Fibroblast of mammary gland (primary cell): ENCODE measurements at regions not wholly inside any gene's neighbourhood (a gene's known extent, or its start where the extent isn't known, plus 50 kb on each side); places are given as distances from the start of the nearest gene placed in this dataset.

ENCODE experiments used
- DNase-seq: peaks from one replicate; pipeline ENCODE4 v3.0.0-alpha.2; 2010; ENCODE audit warnings: low read depth
- H3K4me3 ChIP-seq: 2 replicates; pipeline ENCODE4 v1.5.1; 2011; ENCODE audit warnings: low read depth, mild to moderate bottlenecking, low read length, moderate library complexity; ENCODE audit not compliant: control insufficient read depth
- TF ChIP-seq, protein P1 (sequence below): conservative IDR thresholded peaks from 2 replicates; pipeline ENCODE4 v1.5.1; 2011; ENCODE audit warnings: low read depth, low read length, inconsistent platforms; ENCODE audit not compliant: control insufficient read depth, insufficient read depth

DNA sequence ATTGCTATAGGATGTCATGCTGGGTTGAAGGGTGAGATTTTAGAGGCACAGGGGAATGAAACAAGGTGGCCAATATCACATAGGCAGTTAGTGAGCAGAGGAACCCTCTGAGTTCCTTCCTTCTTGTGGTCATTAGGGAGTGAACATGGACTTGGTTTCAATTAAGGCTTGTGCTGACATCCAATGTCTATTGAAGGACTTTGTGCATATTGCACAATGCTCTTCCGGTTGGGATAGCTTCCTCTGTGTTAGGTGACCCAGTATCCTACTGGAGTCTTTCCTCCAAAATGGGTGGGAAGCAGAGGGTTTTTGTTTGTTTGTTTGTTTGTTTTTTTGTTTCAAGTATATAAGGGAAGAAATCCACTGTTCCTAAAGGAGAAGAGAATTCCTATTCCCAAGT lies 98.5 kb downstream of the HDGFL1 start:
- TF ChIP-seq, protein P1, sequence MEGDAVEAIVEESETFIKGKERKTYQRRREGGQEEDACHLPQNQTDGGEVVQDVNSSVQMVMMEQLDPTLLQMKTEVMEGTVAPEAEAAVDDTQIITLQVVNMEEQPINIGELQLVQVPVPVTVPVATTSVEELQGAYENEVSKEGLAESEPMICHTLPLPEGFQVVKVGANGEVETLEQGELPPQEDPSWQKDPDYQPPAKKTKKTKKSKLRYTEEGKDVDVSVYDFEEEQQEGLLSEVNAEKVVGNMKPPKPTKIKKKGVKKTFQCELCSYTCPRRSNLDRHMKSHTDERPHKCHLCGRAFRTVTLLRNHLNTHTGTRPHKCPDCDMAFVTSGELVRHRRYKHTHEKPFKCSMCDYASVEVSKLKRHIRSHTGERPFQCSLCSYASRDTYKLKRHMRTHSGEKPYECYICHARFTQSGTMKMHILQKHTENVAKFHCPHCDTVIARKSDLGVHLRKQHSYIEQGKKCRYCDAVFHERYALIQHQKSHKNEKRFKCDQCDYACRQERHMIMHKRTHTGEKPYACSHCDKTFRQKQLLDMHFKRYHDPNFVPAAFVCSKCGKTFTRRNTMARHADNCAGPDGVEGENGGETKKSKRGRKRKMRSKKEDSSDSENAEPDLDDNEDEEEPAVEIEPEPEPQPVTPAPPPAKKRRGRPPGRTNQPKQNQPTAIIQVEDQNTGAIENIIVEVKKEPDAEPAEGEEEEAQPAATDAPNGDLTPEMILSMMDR, result no peak
- H3K4me3 ChIP-seq, result no peak overlapping the region
- DNase-seq, result peak; percentile 7

DNA sequence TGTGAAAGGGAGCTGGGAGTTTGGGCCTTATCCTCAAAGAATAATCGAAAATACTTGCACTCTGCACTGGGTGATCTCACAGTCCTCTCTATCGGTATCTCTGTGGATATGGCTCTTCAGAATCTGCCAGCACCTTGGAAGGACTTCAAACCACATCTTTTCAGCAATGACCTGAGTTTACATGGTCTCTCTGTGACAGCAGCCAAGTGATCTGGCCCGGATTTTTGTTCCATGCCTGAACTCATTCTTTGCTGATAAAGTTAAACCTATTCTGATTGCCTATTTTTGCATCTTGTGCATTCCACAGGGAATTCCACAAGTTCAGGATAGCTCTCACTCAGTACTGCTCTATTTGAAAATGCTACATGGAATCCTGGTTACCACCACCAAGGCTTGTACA lies 98.9 kb downstream of the HDGFL1 start:
- DNase-seq, result no peak
- TF ChIP-seq, protein P1, result no peak
- H3K4me3 ChIP-seq, result no peak overlapping the region

DNA sequence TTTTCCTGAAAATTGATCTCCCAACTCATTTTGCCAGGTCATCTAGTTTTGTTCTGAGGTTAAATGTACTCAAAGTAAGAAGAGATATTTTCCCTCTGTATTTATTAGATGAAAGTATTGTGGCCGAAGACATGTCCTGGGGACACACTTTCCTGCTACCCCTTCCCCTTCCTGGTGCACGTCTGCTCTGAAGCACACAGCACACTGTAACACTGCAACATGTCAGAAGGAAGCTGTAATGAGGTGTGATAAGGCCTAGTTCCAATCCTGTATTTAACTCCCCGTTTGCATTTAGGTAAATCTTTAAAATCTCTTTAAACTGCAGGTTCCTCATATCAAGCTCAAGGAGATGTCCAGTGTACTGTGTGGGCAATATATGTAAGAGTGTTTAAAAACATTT lies 99.4 kb downstream of the HDGFL1 start:
- TF ChIP-seq, protein P1, result no peak
- no peak overlapping the region for H3K4me3 ChIP-seq
- no peak for DNase-seq

DNA sequence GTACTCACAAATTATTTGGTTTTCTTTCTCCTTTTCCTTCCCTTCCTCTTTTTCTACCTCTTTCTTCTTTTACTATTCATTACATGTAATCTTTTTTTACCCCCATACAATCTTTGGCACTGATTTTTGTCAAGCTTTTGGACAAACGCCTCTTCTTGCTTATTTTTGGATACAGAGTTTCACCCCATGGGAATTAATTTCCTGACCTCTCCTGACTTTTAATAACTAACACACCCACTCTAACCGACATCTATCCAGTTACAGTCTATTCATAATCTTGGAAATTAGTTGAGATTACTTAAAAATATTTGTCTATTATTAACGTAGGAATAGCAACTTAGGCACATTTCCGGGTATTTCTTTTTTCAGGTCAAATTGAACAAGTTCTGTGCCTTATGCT lies 101.2 kb downstream of the HDGFL1 start:
- H3K4me3 ChIP-seq, result no peak overlapping the region
- TF ChIP-seq, protein P1, result no peak
- DNase-seq, result no peak

DNA sequence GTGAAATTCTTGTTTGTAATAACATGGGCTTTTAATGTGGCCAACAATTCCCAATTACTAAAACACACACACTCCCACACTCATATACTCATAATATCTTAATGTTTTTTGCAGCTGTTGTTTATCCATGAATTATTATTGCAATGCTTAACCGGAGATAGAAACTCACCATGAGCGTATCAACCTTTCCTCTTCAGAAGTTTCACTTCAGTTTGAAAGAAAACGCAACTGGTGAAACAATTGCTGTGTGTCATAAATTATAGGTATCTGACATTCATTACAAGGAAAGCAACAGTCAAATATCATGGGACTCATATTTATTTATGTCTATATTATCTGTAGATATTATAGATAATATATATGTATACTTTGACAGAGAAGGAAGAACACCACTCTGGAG lies 104.1 kb downstream of the HDGFL1 start:
- H3K4me3 ChIP-seq, result no peak overlapping the region
- DNase-seq, result no peak
- TF ChIP-seq, protein P1, result no peak

DNA sequence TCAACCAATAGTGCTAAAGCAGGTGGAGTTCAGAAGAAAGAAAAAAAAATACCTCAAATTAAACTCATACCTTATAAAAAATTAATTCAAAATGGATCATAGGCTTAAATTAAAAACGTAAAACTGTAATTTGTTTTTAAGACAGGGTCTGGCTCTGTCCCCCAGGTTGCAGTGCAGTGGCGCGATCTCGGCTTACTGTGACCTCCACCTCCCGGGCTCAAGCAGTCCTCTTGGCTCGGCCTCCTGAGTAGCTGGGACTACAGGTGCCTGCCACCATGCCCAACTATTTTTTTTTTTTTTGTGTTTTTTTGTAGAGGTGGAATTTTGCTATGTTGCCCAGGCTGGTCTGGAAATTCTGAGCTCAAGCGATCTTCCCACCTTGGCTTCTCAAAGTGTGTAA lies 111.6 kb downstream of the HDGFL1 start:
- no peak overlapping the region for H3K4me3 ChIP-seq
- TF ChIP-seq, protein P1, result no peak
- no peak for DNase-seq

DNA sequence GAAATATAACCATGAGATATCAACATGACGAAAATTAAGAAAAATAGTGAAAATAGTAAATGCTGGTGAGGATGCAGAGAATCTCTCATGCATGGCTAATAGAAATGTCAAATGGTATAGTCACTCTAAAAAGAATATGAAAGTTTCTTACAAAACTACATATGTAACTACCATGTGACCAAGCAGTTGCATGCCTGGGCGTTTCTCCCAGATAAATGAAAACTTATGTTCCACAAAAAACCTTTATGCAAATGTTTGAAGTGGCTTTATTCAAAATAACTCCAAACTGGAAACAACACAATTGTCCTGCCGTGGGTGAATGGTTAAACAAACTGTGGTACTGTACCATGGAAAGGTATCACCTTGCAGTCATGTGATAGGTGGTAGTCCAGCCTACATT lies 112.4 kb downstream of the HDGFL1 start:
- H3K4me3 ChIP-seq, result no peak overlapping the region
- TF ChIP-seq, protein P1, result no peak
- peak; percentile 6 for DNase-seq
